Thoracic aorta (tissue), 2 donors: ENCODE measurements at regions not wholly inside any gene's neighbourhood (a gene's known extent, or its start where the extent isn't known, plus 50 kb on each side); places are given as distances from the start of the nearest gene placed in this dataset.

ENCODE experiments used
- ATAC-seq: fragments of 150-250 bp; one replicate; pipeline ENCODE4 v1.8.0; 2017; ENCODE audit warnings: low read depth; ENCODE audit not compliant: insufficient number of reproducible peaks, low FRiP score
- DNase-seq: peaks from one replicate; pipeline ENCODE4 v3.0.0-alpha.2; 2020; ENCODE audit warnings: low spot score
- H3K27ac ChIP-seq, 2 donors: fragments of 200-600 bp; sonication (generic); 1 replicate in 1 of 2; 2 replicates in 1 of 2; pipeline ENCODE4 v1.5.1; 2016; ENCODE audit warnings: mild to moderate bottlenecking in 2 of 2, moderate library complexity in 2 of 2
- H3K27me3 ChIP-seq: fragments of 200-600 bp; sonication (generic); replicated peaks from 2 replicates; pipeline ENCODE4 v1.6.0; 2016; ENCODE audit warnings: mild to moderate bottlenecking; ENCODE audit not compliant: insufficient read depth
- H3K36me3 ChIP-seq: fragments of 200-600 bp; sonication (generic); one replicate; pipeline ENCODE4 v1.5.1; 2016
- H3K4me1 ChIP-seq, 2 donors: fragments of 200-600 bp; sonication (generic); 1 replicate in 1 of 2; 2 replicates in 1 of 2; pipeline versions ENCODE4 v1.5.1 to v1.6.0; 2016; ENCODE audit warnings: low read depth in 2 of 2, mild to moderate bottlenecking in 1 of 2; ENCODE audit not compliant: control insufficient read depth in 1 of 2
- H3K4me3 ChIP-seq: fragments of 200-600 bp; sonication (generic); 2 replicates; pipeline ENCODE4 v1.5.1; 2016; ENCODE audit warnings: mild to moderate bottlenecking
- H3K9me3 ChIP-seq: fragments of 200-600 bp; sonication (generic); 2 replicates; pipeline ENCODE4 v1.5.1; 2016
- CTCF ChIP-seq: fragments of 200-600 bp; sonication (generic); IDR thresholded peaks from one replicate; pipeline ENCODE4 v1.5.1; 2019; ENCODE audit warnings: antibody characterized with exemption

- Histone ChIP-seq H3K9me3 (no peaks in the 10 kb centered on the region), H3K27ac (no peak overlapping the region), H3K4me3 (peak overlapping the region; percentile 68), H3K36me3 (no peaks in the 10 kb centered on the region), H3K27me3 (no peaks in the 10 kb centered on the region), H3K4me1 (peaks cover 19 to 40% of the 10 kb centered on the region in 2 donors)
- DNase-seq (no peak), ATAC-seq (no peak)
- TF ChIP-seq CTCF = no peak
Measured at GRCh38 chr3:72483554-72484104, 364.6 kb downstream of the SHQ1 start.

GRCh38 chr3:72482589-72483321, 365.5 kb downstream of the SHQ1 start:
- Histone ChIP-seq H3K27me3 (no peaks in the 10 kb centered on the region), H3K4me3 (peak overlapping the region; percentile 68), H3K9me3 (no peaks in the 10 kb centered on the region), H3K4me1 (peaks cover 19 to 38% of the 10 kb centered on the region in 2 donors), H3K27ac (peak overlapping the region; percentile 24 to 72), H3K36me3 (no peaks in the 10 kb centered on the region)
- DNase-seq (peak; percentile 57), ATAC-seq (peak; percentile 91)
- no peak for TF ChIP-seq CTCF

GRCh38 chr3:72481542-72481941, 366.7 kb downstream of the SHQ1 start:
- ATAC-seq (no peak), DNase-seq (no peak)
- H3K4me3 ChIP-seq = no peak overlapping the region
- no peak overlapping the region for H3K27ac ChIP-seq
- H3K9me3 ChIP-seq = no peaks in the 10 kb centered on the region
- H3K36me3 ChIP-seq = no peaks in the 10 kb centered on the region
- no peaks in the 10 kb centered on the region for H3K27me3 ChIP-seq
- TF ChIP-seq CTCF = no peak
- H3K4me1 ChIP-seq = peaks cover 9 to 26% of the 10 kb centered on the region in 2 donors

GRCh38 chr3:72480366-72480765, 367.9 kb downstream of the SHQ1 start:
- no peaks in the 10 kb centered on the region for H3K36me3 ChIP-seq
- no peak for TF ChIP-seq CTCF
- no peak overlapping the region for H3K4me3 ChIP-seq
- H3K9me3 ChIP-seq = no peaks in the 10 kb centered on the region
- no peaks in the 10 kb centered on the region for H3K27me3 ChIP-seq
- no peak overlapping the region for H3K27ac ChIP-seq
- ATAC-seq = no peak
- peaks cover 9 to 14% of the 10 kb centered on the region in 2 donors for H3K4me1 ChIP-seq
- DNase-seq = no peak

- no peak for TF ChIP-seq CTCF
- H3K27me3 ChIP-seq = no peaks in the 10 kb centered on the region
- ATAC-seq = no peak
- no peaks in the 10 kb centered on the region for H3K9me3 ChIP-seq
- peaks cover 9 to 12% of the 10 kb centered on the region in 2 donors for H3K4me1 ChIP-seq
- no peak for DNase-seq
- H3K36me3 ChIP-seq = no peaks in the 10 kb centered on the region
- H3K27ac ChIP-seq = no peak overlapping the region
- H3K4me3 ChIP-seq = no peak overlapping the region
Measured at GRCh38 chr3:72479651-72480215, 368.5 kb downstream of the SHQ1 start.
